GM19099 (cell line): ENCODE measurements at regions not wholly inside any gene's neighbourhood (a gene's known extent, or its start where the extent isn't known, plus 50 kb on each side); places are given as distances from the start of the nearest gene placed in this dataset.

Experiments
- POLR2A ChIP-seq: IDR thresholded peaks from 3 replicates; pipeline ENCODE4 v1.6.1; 2011; ENCODE audit warnings: low read depth; ENCODE audit not compliant: insufficient read length; ENCODE audit errors: extremely low read depth

DNA sequence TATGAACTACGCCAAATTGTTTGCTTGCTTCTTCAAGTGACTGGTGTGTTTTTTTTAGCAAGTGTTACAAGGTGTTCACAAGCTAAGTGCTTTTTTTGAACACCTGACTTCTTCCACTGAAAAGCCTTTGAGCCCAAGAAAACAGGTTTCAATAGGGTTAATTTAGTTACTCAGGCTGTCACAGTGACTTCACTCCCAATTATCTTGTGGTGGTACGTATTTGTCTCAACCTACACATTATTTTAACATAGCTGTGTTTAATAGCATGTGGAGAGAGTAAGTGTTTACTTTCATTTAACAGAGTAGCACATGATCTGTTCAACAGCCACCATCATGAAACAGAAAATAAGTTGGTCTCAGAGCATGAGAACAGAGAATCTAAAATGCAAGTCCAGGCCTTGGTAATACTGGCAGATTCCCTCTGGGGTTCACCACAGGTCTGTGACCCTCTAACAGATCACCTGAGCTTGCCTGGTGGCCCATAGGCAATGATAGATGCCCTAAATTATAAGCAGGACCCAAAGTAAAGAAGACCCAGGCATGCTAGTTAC is 267.7 kb upstream of the SMARCA2 start:
- no peak for TF ChIP-seq POLR2A

- TF ChIP-seq POLR2A, result no peak
These were observed 266.7 kb upstream of the SMARCA2 start for GRCh38 chr9:1748407-1748806.

DNA sequence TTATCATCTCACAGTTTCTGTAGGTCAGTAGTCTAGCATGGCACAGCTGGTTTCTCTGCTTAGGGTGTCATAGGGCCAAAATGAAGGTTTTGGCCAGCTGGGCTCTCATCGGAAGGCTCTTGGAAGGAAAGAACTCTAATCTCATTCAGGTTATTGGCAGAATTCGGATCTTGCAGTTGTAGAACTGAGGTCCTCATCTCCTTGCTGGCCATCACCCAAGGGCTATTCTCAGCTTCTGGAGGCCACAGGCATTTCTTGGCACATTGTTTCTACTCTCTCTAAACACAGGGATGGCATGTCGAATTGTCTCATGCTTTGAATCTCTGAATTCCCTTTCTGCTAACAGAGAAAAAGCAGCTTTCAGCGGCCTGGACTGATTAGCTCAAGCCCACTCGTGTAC is 258.0 kb upstream of the SMARCA2 start:
- TF ChIP-seq POLR2A, result no peak

DNA sequence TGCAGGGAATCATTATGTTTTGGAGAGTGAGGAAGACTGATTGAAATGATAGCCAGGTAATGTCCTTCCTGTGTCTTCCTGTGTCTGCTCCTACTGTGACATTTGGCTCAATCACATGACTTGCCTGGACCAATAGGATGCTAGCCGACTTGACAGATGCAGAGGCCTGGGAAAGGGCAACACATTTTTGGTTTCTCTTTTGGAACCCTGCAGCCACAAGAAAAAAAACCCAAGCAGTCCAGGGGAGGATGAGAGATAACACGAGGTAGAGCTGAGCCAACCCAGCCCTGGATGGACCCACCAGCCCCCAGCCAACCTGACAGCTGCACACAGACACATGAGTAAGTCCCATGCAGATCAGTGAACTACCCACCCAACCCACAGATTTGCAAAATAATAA is 256.1 kb upstream of the SMARCA2 start:
- no peak for TF ChIP-seq POLR2A

DNA sequence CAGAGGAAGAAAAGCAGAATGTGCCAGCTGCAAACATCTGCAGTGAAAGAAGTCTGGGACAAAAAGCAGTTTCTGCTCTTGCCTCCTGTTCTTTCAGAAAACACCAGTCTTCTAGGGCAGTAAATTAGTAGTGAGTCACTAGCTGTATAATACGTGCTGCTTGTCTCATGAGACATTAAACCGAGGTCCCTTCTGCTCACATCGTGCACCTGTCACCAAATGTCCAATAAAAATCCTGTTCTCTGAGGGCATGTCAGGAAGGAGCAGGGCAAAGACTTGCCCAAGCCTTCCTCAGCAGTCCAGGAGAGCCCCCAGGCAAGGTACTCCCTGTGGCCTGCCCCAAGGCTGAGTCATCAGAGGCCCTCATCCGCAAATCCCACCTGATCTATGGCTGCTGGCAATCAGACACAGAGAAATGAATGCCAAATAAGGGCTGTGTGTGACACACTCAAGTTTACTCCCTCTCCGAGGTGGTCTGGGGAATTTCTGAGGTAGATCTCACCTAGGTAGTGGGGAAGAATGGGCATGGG is 255.3 kb upstream of the SMARCA2 start:
- TF ChIP-seq POLR2A, result no peak

DNA sequence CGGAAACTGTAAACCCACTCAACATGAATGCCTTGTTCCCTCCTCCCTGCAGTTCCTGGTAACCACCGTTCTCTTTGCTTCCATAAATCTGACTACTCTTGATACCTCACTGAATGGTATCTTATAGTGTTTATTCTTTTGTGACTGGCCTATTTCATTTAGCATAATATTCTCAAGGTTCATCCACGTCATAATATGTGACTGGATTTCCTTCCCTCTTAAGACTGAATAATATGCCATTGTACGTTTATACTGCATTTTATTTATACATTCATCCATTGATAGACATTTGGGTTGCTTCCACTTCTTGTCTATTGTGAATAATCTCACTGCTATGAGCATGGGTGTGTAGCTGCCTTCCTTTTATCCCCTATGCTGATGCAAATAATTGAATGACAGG is 253.3 kb upstream of the SMARCA2 start:
- no peak for TF ChIP-seq POLR2A

DNA sequence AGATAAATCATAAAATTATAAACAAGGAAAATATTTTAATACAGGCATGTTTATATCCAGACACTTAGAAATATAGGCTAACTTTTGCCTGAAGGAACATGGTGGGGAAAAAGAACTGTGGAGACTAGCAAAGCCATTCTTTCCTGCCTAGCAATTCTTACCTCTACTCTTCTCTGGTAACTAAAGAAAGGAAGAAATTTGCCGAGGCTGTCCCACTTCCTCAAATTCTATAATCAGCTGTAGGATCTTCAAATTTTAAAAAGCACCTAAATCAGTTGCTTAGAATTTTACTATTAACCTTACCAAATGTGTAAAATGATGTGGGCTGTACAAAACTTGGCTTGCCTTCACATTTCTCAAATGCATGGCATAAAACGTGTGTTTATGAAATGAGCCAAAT is 249.1 kb upstream of the SMARCA2 start:
- TF ChIP-seq POLR2A, result no peak

DNA sequence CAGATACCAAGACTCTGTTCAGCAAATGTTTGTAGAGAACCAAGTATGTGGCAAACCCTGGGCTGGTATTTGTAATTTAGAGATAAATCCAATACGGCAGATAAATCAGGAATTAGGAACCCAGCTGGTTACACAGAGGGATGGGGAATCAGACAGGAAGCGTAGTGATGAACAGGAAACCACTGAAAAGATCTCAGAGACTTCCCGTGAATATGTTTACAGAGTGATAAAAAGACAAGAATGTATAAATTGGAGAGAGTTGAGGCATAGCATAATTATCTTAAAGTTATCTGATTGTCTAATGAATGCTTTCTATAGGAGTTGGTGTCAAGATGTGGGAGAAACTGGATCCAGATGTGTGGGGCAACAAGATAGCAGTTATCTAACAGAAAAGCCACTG is 246.6 kb upstream of the SMARCA2 start:
- no peak for TF ChIP-seq POLR2A

GRCh38 chr9:1771094-1771789 is 243.9 kb upstream of the SMARCA2 start:
- TF ChIP-seq POLR2A, result no peak

- no peak for TF ChIP-seq POLR2A
These were observed 239.9 kb upstream of the SMARCA2 start for GRCh38 chr9:1775230-1775629.

DNA sequence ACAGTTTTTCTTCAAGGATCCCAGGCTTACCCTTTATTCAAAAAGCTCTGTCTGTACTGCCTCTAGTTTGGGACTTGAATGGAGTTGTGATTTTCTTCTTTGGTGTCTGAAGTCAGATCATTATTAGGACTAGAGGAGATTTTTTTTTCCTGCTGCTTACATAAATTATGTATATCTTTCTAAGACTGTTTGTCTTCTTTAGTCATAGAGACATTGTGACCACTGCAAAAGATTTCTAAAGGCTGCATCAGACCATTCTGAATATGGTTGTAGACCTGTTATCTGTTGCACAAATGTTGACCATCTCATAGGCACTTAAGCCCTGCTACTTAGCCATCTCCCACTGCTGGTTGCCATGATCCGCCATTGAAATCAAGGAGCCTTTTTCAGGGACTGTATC is 238.5 kb upstream of the SMARCA2 start:
- no peak for TF ChIP-seq POLR2A

DNA sequence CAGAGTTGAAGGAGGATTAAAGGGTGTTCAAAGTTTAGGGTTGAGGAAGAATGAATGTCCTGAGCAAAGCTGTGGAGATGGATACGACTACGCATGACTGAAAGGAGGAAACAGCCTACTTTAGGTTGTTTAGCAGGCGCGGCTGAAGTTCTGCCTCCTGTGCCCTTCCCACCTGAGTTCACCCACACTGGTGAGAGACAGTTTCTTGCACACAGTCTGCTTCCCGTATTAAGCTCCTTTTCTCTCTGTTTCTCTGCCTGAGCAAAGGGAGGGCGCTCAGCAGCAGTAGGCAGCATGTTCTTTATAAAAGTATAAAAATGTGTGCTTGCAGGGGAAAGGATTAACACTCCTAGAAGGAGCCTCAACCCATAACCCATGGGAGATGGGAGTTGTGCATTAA is 224.0 kb upstream of the SMARCA2 start:
- no peak for TF ChIP-seq POLR2A

DNA sequence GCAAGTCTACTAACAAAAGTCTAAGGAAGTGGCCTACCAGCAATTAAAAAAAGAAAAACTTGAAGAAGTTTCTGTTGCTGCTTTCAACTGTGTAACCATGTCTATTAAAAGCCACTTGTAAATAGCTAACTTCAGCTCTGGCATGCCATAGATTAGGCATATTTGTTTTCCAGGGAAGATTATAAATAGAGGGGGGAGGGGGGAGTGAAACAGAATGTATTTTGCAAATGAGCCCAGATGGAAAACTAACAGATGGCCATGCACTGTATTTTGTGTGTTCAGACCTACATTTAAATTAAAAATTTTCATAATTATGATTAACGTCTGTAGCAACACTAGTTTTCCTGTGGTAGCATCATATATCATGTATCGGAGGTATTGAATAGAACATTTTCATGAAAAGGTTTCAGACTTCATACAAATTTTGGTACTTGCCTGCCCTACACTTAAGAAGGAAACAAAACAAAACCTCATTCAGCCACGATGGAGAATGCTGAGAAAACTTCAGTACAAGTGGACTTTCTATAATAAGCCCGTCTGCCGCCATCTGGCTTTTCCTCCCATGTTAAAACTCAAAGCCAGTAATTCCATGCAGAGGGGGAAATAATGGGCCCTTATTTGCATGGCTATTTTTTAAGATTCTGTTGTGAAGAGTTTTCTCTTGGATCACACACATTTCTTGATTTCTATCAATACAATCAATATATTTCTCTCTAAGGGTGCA is 220.4 kb upstream of the SMARCA2 start:
- no peak for TF ChIP-seq POLR2A

GRCh38 chr9:1804128-1804865 is 210.8 kb upstream of the SMARCA2 start:
- TF ChIP-seq POLR2A, result no peak

GRCh38 chr9:1829719-1830118 is 185.4 kb upstream of the SMARCA2 start:
- TF ChIP-seq POLR2A, result no peak

GRCh38 chr9:1832960-1833359 is 182.2 kb upstream of the SMARCA2 start:
- no peak for TF ChIP-seq POLR2A

- TF ChIP-seq POLR2A, result no peak
These were observed 177.6 kb upstream of the SMARCA2 start for GRCh38 chr9:1837453-1838084.
